WTC11 (cell line): ENCODE measurements at regions not wholly inside any gene's neighbourhood (a gene's known extent, or its start where the extent isn't known, plus 50 kb on each side); places are given as distances from the start of the nearest gene placed in this dataset.

Source experiments
- ATAC-seq: fragments of 200-7000 bp; cut with Tn5 transposase; 2 replicates; pipeline ENCODE4 v1.10.0; 2021; ENCODE audit warnings: mild to moderate bottlenecking, moderate library complexity
- CTCF ChIA-PET: fragments of 300-600 bp; sonication (Branson Sonifier 250); formaldehyde crosslinking; loops from one replicate; lab custom pipeline; 2021; ENCODE audit warnings: antibody characterized with exemption; lab: Charles Lee
- POLR2A ChIA-PET: fragments of 350-600 bp; sonication (Branson Sonifier 250); formaldehyde crosslinking; loops from one replicate; lab custom pipeline; 2021; ENCODE audit warnings: antibody characterized with exemption; lab: Charles Lee
- DNase-seq: peaks from one replicate; pipeline ENCODE4 v3.0.0; 2021; ENCODE audit warnings: low spot score
- H3K27ac Mint-ChIP-seq: 2 replicates; pipeline ENCODE4 v1.8.0; 2021; ENCODE audit warnings: mixed read lengths
- H3K27me3 Mint-ChIP-seq: 2 replicates; pipeline ENCODE4 v1.8.0; 2021; ENCODE audit warnings: low read depth, mild to moderate bottlenecking, moderate library complexity, mixed read lengths
- H3K36me3 Mint-ChIP-seq: 2 replicates; pipeline ENCODE4 v1.8.0; 2021; ENCODE audit warnings: mixed read lengths
- H3K4me1 Mint-ChIP-seq: 2 replicates; pipeline ENCODE4 v1.8.0; 2022; ENCODE audit warnings: mixed read lengths
- H3K4me3 Mint-ChIP-seq: 2 replicates; pipeline ENCODE4 v1.8.0; 2021; ENCODE audit warnings: mild to moderate bottlenecking, moderate library complexity, mixed read lengths
- H3K9me3 Mint-ChIP-seq: 2 replicates; pipeline ENCODE4 v1.8.0; 2021; ENCODE audit warnings: mixed read lengths
- AR ChIP-seq: fragments of 250-450 bp; sonication (Bioruptor Pico); IDR thresholded peaks from 2 replicates; pipeline ENCODE4 v1.9.0; 2021; ENCODE audit warnings: mild to moderate bottlenecking
- ARID4B ChIP-seq: sonication (generic); formaldehyde crosslinking; IDR thresholded peaks from 2 replicates; pipeline ENCODE4 v1.8.0; 2023; ENCODE audit warnings: missing genetic modification reagents, mild to moderate bottlenecking, borderline replicate concordance
- ATF1 ChIP-seq: sonication (generic); formaldehyde crosslinking; IDR thresholded peaks from 2 replicates; pipeline ENCODE4 v1.8.1; 2023; ENCODE audit warnings: mild to moderate bottlenecking, moderate library complexity, missing genetic modification reagents
- ATF3 ChIP-seq: sonication (generic); formaldehyde crosslinking; conservative IDR thresholded peaks from 2 replicates; pipeline ENCODE4 v1.8.1; 2022; ENCODE audit warnings: mild to moderate bottlenecking, missing genetic modification reagents
- ATF6 ChIP-seq: sonication (generic); formaldehyde crosslinking; IDR thresholded peaks from 2 replicates; pipeline ENCODE4 v1.8.1; 2023; ENCODE audit warnings: mild to moderate bottlenecking, missing genetic modification reagents
- E2F4 ChIP-seq: sonication (generic); formaldehyde crosslinking; IDR thresholded peaks from 2 replicates; pipeline ENCODE4 v1.8.1; 2022; ENCODE audit warnings: low read depth, mild to moderate bottlenecking, moderate library complexity, missing genetic modification reagents, borderline replicate concordance
- ERG ChIP-seq: fragments of 250-450 bp; sonication (Bioruptor Pico); IDR thresholded peaks from 2 replicates; pipeline ENCODE4 v1.8.0; 2021; ENCODE audit warnings: mild to moderate bottlenecking
- HMGXB4 ChIP-seq: sonication (generic); formaldehyde crosslinking; IDR thresholded peaks from 2 replicates; pipeline ENCODE4 v1.8.1; 2023; ENCODE audit warnings: mild to moderate bottlenecking, moderate library complexity, missing genetic modification reagents
- MLX ChIP-seq: sonication (generic); formaldehyde crosslinking; IDR thresholded peaks from 2 replicates; pipeline ENCODE4 v1.8.1; 2023; ENCODE audit warnings: mild to moderate bottlenecking, missing genetic modification reagents, moderate library complexity
- NFYB ChIP-seq: sonication (generic); formaldehyde crosslinking; conservative IDR thresholded peaks from 2 replicates; pipeline ENCODE4 v1.8.0; 2022; ENCODE audit warnings: low read depth, missing genetic modification reagents
- NR2C2 ChIP-seq: sonication (generic); formaldehyde crosslinking; IDR thresholded peaks from 2 replicates; pipeline ENCODE4 v1.8.0; 2022; ENCODE audit warnings: mild to moderate bottlenecking, missing genetic modification reagents
- NR3C1 ChIP-seq: sonication (generic); formaldehyde crosslinking; conservative IDR thresholded peaks from 2 replicates; pipeline ENCODE4 v1.8.1; 2023; ENCODE audit warnings: low read depth, mild to moderate bottlenecking, missing genetic modification reagents
- PRDM15 ChIP-seq: sonication (generic); formaldehyde crosslinking; IDR thresholded peaks from 2 replicates; pipeline ENCODE4 v1.8.0; 2022; ENCODE audit warnings: missing genetic modification reagents
- PREB ChIP-seq: sonication (generic); formaldehyde crosslinking; IDR thresholded peaks from 2 replicates; pipeline ENCODE4 v1.8.1; 2022; ENCODE audit warnings: mild to moderate bottlenecking, missing genetic modification reagents, moderate library complexity, borderline replicate concordance
- TCF7 ChIP-seq: sonication (generic); formaldehyde crosslinking; IDR thresholded peaks from 2 replicates; pipeline ENCODE4 v1.8.0; 2022; ENCODE audit warnings: mild to moderate bottlenecking, low read depth, missing genetic modification reagents, moderate library complexity
- ZBTB21 ChIP-seq: sonication (generic); formaldehyde crosslinking; IDR thresholded peaks from 2 replicates; pipeline ENCODE4 v1.8.1; 2023; ENCODE audit warnings: mild to moderate bottlenecking, missing genetic modification reagents, borderline replicate concordance
- ZNF671 ChIP-seq: fragments of 250-450 bp; sonication (Bioruptor Pico); IDR thresholded peaks from 2 replicates; pipeline ENCODE4 v1.8.0; 2021; ENCODE audit warnings: mild to moderate bottlenecking

- H3K27ac Mint-ChIP-seq = no peak overlapping the region
- peaks cover 18% of the 10 kb centered on the region for H3K27me3 Mint-ChIP-seq
- DNase-seq = no peak
- H3K4me1 Mint-ChIP-seq = peaks cover 45% of the 10 kb centered on the region
- peaks cover 10% of the 10 kb centered on the region for H3K9me3 Mint-ChIP-seq
- ATAC-seq = no peak
- CTCF ChIA-PET = no interaction called here
- POLR2A ChIA-PET = no interaction called here
- H3K4me3 Mint-ChIP-seq = no peak overlapping the region
- no peaks in the 10 kb centered on the region for H3K36me3 Mint-ChIP-seq
- TF ChIP-seq ATF3 (CRISPR knock-in tag) = no peak
- no peak for TF ChIP-seq ZBTB21 (CRISPR knock-in tag)
- TF ChIP-seq AR = no peak
- no peak for TF ChIP-seq ZNF671
- TF ChIP-seq ARID4B = no peak
- TF ChIP-seq ATF1 (CRISPR knock-in tag) = no peak
- TF ChIP-seq NFYB (CRISPR knock-in tag) = no peak
- TF ChIP-seq NR2C2 = no peak
- TF ChIP-seq NR3C1 (CRISPR knock-in tag) = no peak
- TF ChIP-seq MLX (CRISPR knock-in tag) = no peak
- TF ChIP-seq PREB (CRISPR knock-in tag) = no peak
- no peak for TF ChIP-seq PRDM15 (CRISPR knock-in tag)
- TF ChIP-seq ERG (CRISPR knock-in tag) = no peak
- TF ChIP-seq TCF7 (CRISPR knock-in tag) = no peak
- no peak for TF ChIP-seq HMGXB4 (CRISPR knock-in tag)
- TF ChIP-seq ATF6 (CRISPR knock-in tag) = no peak
- no peak for TF ChIP-seq E2F4 (CRISPR knock-in tag)
These were observed 257.1 kb upstream of the NRXN1 start for GRCh38 chr2:51289045-51289444.
